ENCODE measurements at regions not wholly inside any gene's neighbourhood (a gene's known extent, or its start where the extent isn't known, plus 50 kb on each side); places are given as distances from the start of the nearest gene placed in this dataset.

DNA sequence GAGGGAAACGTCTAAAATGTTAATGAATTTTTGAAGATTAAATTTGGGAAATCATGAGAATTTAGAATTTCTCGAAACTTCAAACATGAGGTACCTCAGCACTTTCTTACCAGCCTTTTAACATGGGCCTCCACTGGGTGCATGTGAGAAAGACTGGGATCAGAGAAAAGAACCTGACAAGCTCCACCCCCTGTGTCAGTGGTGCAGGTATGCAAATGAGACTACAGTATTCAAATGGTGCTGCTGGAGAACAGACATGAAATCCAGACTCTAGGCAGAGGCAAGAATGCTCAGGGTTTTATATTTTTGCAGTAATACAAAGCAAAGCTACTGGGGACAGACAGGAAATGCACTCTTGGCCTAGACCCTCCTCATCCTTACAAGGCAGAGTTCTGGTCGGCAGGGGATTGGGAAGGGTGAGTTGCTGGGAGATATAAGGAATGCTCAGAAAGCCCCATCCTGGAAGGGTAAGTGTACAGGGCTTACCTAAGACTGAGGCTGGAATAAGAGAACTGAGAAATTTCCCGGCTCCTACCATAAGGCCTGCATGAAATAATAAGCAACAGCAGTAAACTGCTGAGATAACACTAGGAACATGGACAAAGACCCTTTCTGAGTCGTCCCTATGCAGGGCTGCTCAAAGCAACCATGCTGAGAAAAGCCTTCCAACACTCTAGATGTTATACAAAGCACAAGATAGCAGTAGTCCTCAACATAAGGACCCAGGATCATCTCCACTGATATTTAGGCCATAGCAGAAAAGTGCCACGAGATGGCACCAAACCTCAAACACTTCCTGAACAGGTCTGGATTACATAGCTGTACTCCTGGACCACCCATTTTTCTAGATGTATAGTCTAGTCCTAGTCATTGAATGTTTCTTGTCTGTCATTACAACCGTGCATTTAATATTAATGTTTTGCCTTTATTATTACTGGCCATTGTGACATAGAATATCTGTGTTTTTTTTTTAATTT, 260.8 kb downstream of the RASSF9 start:
- H3K9ac ChIP-seq (ENCODE audit: insufficient read depth, low read length) = no peak overlapping the region
- DNase-seq (ENCODE audit: low read depth in 2 of 2) = peak; percentile 48 to 66
- TF ChIP-seq, protein P1, sequence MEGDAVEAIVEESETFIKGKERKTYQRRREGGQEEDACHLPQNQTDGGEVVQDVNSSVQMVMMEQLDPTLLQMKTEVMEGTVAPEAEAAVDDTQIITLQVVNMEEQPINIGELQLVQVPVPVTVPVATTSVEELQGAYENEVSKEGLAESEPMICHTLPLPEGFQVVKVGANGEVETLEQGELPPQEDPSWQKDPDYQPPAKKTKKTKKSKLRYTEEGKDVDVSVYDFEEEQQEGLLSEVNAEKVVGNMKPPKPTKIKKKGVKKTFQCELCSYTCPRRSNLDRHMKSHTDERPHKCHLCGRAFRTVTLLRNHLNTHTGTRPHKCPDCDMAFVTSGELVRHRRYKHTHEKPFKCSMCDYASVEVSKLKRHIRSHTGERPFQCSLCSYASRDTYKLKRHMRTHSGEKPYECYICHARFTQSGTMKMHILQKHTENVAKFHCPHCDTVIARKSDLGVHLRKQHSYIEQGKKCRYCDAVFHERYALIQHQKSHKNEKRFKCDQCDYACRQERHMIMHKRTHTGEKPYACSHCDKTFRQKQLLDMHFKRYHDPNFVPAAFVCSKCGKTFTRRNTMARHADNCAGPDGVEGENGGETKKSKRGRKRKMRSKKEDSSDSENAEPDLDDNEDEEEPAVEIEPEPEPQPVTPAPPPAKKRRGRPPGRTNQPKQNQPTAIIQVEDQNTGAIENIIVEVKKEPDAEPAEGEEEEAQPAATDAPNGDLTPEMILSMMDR (conservative IDR thresholded peaks at IDR 0.05 in 1 of 2, IDR thresholded peaks at IDR 0.05 in 1 of 2; ENCODE audit: low read depth in 1 of 2, low read length in 2 of 2) = peak; percentile 78 to 79
- TF ChIP-seq EZH2 (IDR thresholded peaks at IDR 0.05; ENCODE audit: low read length, missing control alignments) = no peak
- no peaks in the 10 kb centered on the region for H3K36me3 ChIP-seq (ENCODE audit: control insufficient read depth, insufficient read depth, low read length)
- H2AFZ ChIP-seq (ENCODE audit: low read length) = no peak overlapping the region
- H3K9me3 ChIP-seq (ENCODE audit: control insufficient read depth, insufficient read depth, low read depth, low read length) = no peaks in the 10 kb centered on the region
- H3K79me2 ChIP-seq (ENCODE audit: control insufficient read depth, insufficient read depth, low read length) = no peaks in the 10 kb centered on the region
- H3K4me2 ChIP-seq (ENCODE audit: extremely low read depth, insufficient read depth, low read length) = no peak overlapping the region
- no peaks in the 10 kb centered on the region for H3K4me1 ChIP-seq (ENCODE audit: control insufficient read depth, extremely low read depth, insufficient read depth, low read length)
- no peak overlapping the region for H3K4me3 ChIP-seq (replicated peaks in 1 of 4; ENCODE audit: control extremely low read depth in 1 of 4, insufficient read depth in 1 of 4, low read depth in 3 of 4, low read length in 4 of 4)
- no peaks in the 10 kb centered on the region for H4K20me1 ChIP-seq (ENCODE audit: control insufficient read depth, extremely low read depth, insufficient read depth, low read length)
- H3K27me3 ChIP-seq (ENCODE audit: control insufficient read depth, insufficient read depth, low read length) = no peaks in the 10 kb centered on the region
- H3K27ac ChIP-seq (ENCODE audit: insufficient read depth, low read length) = no peak overlapping the region

DNA sequence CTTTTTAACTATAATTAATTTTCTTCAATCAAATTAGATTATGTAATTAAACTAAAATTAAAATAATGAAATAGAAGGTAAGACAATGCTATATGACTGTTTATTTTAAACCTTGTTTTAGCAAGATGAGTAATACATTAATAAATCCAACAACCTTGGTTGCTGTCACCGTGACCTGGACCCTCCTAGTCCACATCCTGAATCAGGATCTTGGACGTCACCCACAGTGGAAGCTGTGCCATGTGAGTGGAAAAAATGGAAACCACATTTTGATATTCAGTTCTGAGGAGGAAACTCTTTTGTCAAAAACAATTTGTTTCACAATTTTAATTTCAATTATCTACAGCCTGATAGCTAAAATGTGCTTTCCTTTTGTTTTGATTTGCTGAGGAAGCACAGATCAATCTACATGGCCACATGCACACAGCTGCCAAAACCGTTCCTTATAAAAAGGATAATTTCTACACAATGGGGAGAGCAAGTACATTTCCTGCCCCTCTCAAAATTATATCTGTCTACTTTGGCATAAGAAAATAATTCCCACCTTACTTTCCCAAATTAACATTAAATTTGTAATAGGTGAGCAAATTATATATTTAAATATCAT, 255.5 kb downstream of the RASSF9 start:
- H2AFZ ChIP-seq (ENCODE audit: low read length) = no peak overlapping the region
- H3K27ac ChIP-seq (ENCODE audit: insufficient read depth, low read length) = no peak overlapping the region
- H3K36me3 ChIP-seq (ENCODE audit: control insufficient read depth, insufficient read depth, low read length) = no peaks in the 10 kb centered on the region
- no peak overlapping the region for H3K9ac ChIP-seq (ENCODE audit: insufficient read depth, low read length)
- TF ChIP-seq, protein P1 (conservative IDR thresholded peaks at IDR 0.05 in 1 of 2, IDR thresholded peaks at IDR 0.05 in 1 of 2; ENCODE audit: low read depth in 1 of 2, low read length in 2 of 2) = no peak
- TF ChIP-seq EZH2 (IDR thresholded peaks at IDR 0.05; ENCODE audit: low read length, missing control alignments) = no peak
- H3K79me2 ChIP-seq (ENCODE audit: control insufficient read depth, insufficient read depth, low read length) = no peaks in the 10 kb centered on the region
- H3K9me3 ChIP-seq (ENCODE audit: control insufficient read depth, insufficient read depth, low read depth, low read length) = no peaks in the 10 kb centered on the region
- no peaks in the 10 kb centered on the region for H3K4me1 ChIP-seq (ENCODE audit: control insufficient read depth, extremely low read depth, insufficient read depth, low read length)
- no peaks in the 10 kb centered on the region for H3K27me3 ChIP-seq (ENCODE audit: control insufficient read depth, insufficient read depth, low read length)
- H3K4me3 ChIP-seq (replicated peaks in 1 of 4; ENCODE audit: control extremely low read depth in 1 of 4, insufficient read depth in 1 of 4, low read depth in 3 of 4, low read length in 4 of 4) = no peak overlapping the region
- no peaks in the 10 kb centered on the region for H4K20me1 ChIP-seq (ENCODE audit: control insufficient read depth, extremely low read depth, insufficient read depth, low read length)
- peak in 1 of 2 donors; percentile 55 for DNase-seq (ENCODE audit: low read depth in 2 of 2)
- H3K4me2 ChIP-seq (ENCODE audit: extremely low read depth, insufficient read depth, low read length) = no peak overlapping the region

- no peak overlapping the region for H3K27ac ChIP-seq (ENCODE audit: insufficient read depth, low read length)
- H3K27me3 ChIP-seq (ENCODE audit: control insufficient read depth, insufficient read depth, low read length) = no peaks in the 10 kb centered on the region
- no peaks in the 10 kb centered on the region for H3K9me3 ChIP-seq (ENCODE audit: control insufficient read depth, insufficient read depth, low read depth, low read length)
- H3K4me1 ChIP-seq (ENCODE audit: control insufficient read depth, extremely low read depth, insufficient read depth, low read length) = no peaks in the 10 kb centered on the region
- H2AFZ ChIP-seq (ENCODE audit: low read length) = no peak overlapping the region
- DNase-seq (ENCODE audit: low read depth in 2 of 2) = no peak
- no peak overlapping the region for H3K4me3 ChIP-seq (replicated peaks in 1 of 4; ENCODE audit: control extremely low read depth in 1 of 4, insufficient read depth in 1 of 4, low read depth in 3 of 4, low read length in 4 of 4)
- no peak overlapping the region for H3K9ac ChIP-seq (ENCODE audit: insufficient read depth, low read length)
- no peaks in the 10 kb centered on the region for H3K36me3 ChIP-seq (ENCODE audit: control insufficient read depth, insufficient read depth, low read length)
- H3K79me2 ChIP-seq (ENCODE audit: control insufficient read depth, insufficient read depth, low read length) = no peaks in the 10 kb centered on the region
- no peak overlapping the region for H3K4me2 ChIP-seq (ENCODE audit: extremely low read depth, insufficient read depth, low read length)
- TF ChIP-seq, protein P1 (conservative IDR thresholded peaks at IDR 0.05 in 1 of 2, IDR thresholded peaks at IDR 0.05 in 1 of 2; ENCODE audit: low read depth in 1 of 2, low read length in 2 of 2) = no peak
- TF ChIP-seq EZH2 (IDR thresholded peaks at IDR 0.05; ENCODE audit: low read length, missing control alignments) = no peak
- H4K20me1 ChIP-seq (ENCODE audit: control insufficient read depth, extremely low read depth, insufficient read depth, low read length) = no peaks in the 10 kb centered on the region
These were observed 249.1 kb downstream of the RASSF9 start for GRCh38 chr12:85587158-85587557.
